ENCODE measurements at regions not wholly inside any gene's neighbourhood (a gene's known extent, or its start where the extent isn't known, plus 50 kb on each side); places are given as distances from the start of the nearest gene placed in this dataset.

DNA sequence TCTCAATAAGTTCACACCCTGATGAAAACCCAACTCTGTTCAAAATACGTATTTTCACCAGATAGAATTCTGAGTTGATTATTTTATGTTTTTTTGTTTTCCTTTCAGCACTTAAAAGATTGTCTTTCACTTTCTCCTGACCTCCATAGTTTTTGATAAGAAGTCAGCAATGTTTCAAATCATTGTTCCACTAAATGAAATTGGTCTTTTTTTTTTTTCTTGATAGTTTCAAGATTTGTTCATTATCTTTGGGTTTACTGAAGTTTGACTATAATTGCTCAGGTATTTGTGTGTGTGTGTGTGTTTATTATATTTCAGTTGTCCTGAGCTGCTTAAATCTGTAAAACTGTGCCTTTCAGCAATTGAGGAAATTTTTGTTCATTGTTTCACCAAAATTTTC lies 498.7 kb downstream of the TLE1 start:
- H3K4me3 ChIP-seq (ENCODE audit: low read depth, low read length): no peak overlapping the region
- no peak for DNase-seq (ENCODE audit: low read depth)
- TF ChIP-seq, protein P1, sequence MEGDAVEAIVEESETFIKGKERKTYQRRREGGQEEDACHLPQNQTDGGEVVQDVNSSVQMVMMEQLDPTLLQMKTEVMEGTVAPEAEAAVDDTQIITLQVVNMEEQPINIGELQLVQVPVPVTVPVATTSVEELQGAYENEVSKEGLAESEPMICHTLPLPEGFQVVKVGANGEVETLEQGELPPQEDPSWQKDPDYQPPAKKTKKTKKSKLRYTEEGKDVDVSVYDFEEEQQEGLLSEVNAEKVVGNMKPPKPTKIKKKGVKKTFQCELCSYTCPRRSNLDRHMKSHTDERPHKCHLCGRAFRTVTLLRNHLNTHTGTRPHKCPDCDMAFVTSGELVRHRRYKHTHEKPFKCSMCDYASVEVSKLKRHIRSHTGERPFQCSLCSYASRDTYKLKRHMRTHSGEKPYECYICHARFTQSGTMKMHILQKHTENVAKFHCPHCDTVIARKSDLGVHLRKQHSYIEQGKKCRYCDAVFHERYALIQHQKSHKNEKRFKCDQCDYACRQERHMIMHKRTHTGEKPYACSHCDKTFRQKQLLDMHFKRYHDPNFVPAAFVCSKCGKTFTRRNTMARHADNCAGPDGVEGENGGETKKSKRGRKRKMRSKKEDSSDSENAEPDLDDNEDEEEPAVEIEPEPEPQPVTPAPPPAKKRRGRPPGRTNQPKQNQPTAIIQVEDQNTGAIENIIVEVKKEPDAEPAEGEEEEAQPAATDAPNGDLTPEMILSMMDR (IDR thresholded peaks at IDR 0.05; ENCODE audit: control insufficient read depth, extremely low read depth, insufficient read depth): no peak

DNA sequence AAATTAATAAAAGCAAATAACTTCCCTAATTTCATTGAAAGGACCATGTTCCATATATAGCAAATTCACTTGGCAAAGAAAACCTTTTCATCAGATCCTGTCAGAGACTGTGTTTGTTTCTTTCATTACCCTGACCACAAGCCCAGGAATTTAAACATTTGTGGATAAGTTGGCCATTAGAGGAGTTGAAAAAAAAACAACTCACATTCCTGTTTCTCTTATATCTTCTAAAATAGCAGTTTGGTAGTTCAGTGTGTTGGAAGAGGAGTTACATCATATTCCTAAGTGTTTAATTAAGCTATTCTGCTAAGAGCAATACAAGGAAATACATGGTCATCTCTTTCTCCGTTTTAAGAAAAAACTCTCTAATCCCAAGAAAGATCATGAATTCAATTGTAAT lies 505.6 kb downstream of the TLE1 start:
- no peak overlapping the region for H3K4me3 ChIP-seq (ENCODE audit: low read depth, low read length)
- DNase-seq (ENCODE audit: low read depth): no peak
- TF ChIP-seq, protein P1 (IDR thresholded peaks at IDR 0.05; ENCODE audit: control insufficient read depth, extremely low read depth, insufficient read depth): no peak

DNA sequence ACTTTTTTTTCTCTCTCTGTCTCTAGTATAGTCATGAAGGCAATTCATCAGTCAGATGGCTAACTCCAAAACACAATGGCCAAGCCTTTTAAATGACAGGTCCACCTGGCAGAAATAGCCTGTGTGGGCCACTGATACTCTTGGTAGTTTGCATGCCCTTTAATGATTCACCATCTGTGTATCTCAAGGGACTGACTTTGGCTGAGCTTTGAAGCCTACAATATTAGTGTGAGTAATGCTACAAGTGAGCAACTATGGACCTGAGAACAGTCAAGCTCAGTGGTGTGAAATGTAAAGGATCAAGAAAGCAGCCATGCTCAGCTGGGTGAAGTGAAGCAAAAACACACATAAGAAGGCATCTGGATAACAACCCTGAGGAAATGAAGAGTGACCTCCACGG lies 506.9 kb downstream of the TLE1 start:
- DNase-seq (ENCODE audit: low read depth): no peak
- TF ChIP-seq, protein P1 (IDR thresholded peaks at IDR 0.05; ENCODE audit: control insufficient read depth, extremely low read depth, insufficient read depth): no peak
- H3K4me3 ChIP-seq (ENCODE audit: low read depth, low read length): no peak overlapping the region

DNA sequence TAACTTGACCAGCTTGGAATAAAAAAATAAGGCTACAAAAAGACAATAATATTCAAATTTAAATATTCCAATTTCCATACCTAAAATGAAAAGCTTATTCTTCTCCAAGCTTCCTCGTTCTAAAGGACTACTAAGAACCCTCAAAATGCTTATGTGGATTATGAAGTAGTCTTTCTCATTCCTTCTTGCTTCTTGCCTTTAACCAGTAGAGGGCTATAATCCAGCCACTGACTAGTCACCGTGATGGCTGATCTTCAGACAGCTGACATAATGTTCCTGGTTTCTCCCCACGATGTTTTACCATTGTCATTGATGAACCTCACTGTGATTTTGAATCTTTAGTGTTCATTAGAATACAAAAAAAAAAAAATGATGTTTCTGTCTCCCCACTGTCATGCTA lies 515.3 kb downstream of the TLE1 start:
- H3K4me3 ChIP-seq (ENCODE audit: low read depth, low read length): no peak overlapping the region
- DNase-seq (ENCODE audit: low read depth): no peak
- TF ChIP-seq, protein P1 (IDR thresholded peaks at IDR 0.05; ENCODE audit: control insufficient read depth, extremely low read depth, insufficient read depth): no peak

DNA sequence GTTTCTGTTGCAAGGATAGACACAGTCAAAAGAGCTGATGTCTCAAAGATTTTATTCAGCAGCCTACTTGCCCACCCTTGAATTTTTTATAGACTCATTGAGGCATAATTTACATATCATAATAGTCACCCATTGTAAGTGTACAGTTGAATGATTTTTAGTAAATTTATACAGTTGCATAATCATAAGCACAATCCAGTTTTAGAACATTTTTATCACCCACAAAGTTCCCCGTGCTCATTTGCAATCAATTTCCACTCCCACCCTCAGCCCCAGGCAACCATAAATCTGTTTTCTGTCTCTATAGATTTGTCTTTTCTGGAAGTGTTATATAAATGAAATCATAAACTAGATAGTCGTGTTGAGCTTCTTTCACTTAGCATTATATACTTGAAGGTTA lies 517.7 kb downstream of the TLE1 start:
- no peak for DNase-seq (ENCODE audit: low read depth)
- no peak overlapping the region for H3K4me3 ChIP-seq (ENCODE audit: low read depth, low read length)
- TF ChIP-seq, protein P1 (IDR thresholded peaks at IDR 0.05; ENCODE audit: control insufficient read depth, extremely low read depth, insufficient read depth): no peak

DNA sequence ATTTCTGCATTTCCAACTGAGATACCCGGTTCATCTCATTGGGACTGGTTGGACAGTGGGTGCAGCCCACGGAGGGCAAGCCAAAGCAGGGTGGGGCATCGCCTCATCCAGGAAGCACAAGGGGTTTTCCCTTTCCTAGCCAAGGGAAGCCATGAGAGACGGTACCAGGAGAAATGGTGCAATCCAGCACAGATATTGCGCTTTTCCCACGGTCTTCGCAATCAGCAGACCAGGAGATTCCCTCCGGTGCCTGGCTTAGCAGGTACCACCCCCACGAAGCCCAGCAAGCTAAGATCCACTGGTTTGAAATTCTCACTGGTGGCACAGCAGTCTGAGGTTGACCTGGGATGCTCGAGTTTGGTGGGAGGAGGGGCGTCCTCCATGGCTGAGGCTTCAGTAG lies 527.0 kb downstream of the TLE1 start:
- TF ChIP-seq, protein P1 (IDR thresholded peaks at IDR 0.05; ENCODE audit: control insufficient read depth, extremely low read depth, insufficient read depth): no peak
- no peak for DNase-seq (ENCODE audit: low read depth)
- H3K4me3 ChIP-seq (ENCODE audit: low read depth, low read length): no peak overlapping the region

DNA sequence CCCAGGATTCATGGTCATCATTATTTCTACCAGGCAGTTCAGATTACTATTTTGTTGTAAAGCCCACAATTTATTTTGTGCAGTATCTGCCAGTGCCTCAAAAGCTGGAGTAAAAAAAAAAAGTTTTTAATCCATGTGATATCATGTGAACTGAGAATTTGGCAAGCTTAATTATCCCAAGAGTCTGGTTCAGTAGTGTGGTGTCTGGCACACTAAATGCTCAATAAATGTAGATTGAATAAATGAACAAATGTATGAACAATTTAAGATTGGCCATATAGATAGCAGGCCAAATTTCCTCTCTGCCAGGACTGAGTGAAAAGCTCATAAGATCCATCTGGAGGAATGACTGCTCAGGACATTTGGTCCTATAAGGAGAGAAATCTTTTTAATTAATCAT lies 533.0 kb downstream of the TLE1 start:
- TF ChIP-seq, protein P1 (IDR thresholded peaks at IDR 0.05; ENCODE audit: control insufficient read depth, extremely low read depth, insufficient read depth): no peak
- DNase-seq (ENCODE audit: low read depth): no peak
- H3K4me3 ChIP-seq (ENCODE audit: low read depth, low read length): no peak overlapping the region
